ENCODE measurements at regions not wholly inside any gene's neighbourhood (a gene's known extent, or its start where the extent isn't known, plus 50 kb on each side); places are given as distances from the start of the nearest gene placed in this dataset.

DNA sequence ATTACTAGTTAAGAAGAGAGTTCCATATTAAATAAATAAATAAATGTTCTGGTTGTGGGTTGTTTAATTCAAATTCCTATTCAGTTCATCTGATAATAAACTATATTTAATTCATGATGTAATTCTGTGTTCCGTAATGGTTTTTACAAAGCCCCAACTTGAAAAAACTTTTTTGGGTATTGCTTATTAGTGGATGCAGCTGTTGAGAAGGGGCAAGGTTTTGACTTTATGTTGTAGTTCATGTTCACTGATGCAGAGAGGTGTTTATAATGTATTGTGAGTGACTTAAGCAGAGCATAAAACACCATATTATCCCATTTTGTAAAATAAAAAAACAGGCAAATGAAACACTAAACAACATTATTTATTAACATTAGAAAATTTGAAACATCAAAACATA is 107.3 kb upstream of the TNFSF11 start:
- DNase-seq = no peak
- H3K4me1 ChIP-seq = no peaks in the 10 kb centered on the region
- peaks cover 0 to 7% (median 3%) of the 10 kb centered on the region in 4 donors for H3K9me3 ChIP-seq
- intact Hi-C loops (cut with DNase I; ENCODE audit: low total_unique reads) = no loop called here
- no peak overlapping the region for H3K27ac ChIP-seq
- H3K36me3 ChIP-seq = no peaks in the 10 kb centered on the region
- TF ChIP-seq POLR2A (IDR thresholded peaks at IDR 0.05) (no peak), POLR2AphosphoS5 (IDR thresholded peaks at IDR 0.05) (no peak), EP300 (IDR thresholded peaks at IDR 0.05) (no peak), CTCF (IDR thresholded peaks at IDR 0.05) (no peak)
- H3K4me3 ChIP-seq = no peak overlapping the region
- 71 to 93% (median 87%) methylated on average over 1 of the region's 1 CpG for WGBS, 5 donors
- H3K27me3 ChIP-seq = no peaks in the 10 kb centered on the region

DNA sequence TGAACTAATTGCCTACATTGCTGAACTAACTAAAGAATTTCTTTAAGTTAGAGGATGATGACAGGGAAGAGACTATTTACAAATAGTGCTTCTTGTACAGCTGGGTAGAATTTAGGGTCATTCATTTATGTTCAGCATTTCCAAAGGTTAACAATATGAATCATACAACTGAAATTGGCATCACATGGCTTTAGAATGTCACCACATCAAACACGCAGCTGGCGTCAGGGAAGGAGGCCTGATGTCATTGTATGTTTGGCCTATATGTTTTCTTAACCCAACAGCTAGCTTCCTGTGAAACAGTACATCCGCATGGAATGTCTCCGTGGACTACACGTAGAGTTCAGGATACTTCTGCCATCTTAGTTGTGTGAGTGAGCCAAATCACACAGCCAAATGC is 99.0 kb upstream of the TNFSF11 start:
- DNase-seq = no peak
- H3K27ac ChIP-seq = no peak overlapping the region
- no peaks in the 10 kb centered on the region for H3K27me3 ChIP-seq
- H3K4me3 ChIP-seq = no peak overlapping the region
- WGBS, 5 donors = 65 to 88% (median 82%) methylated on average over 5 of the region's 5 CpGs
- no peaks in the 10 kb centered on the region for H3K4me1 ChIP-seq
- no peaks in the 10 kb centered on the region for H3K9me3 ChIP-seq
- TF ChIP-seq CTCF (IDR thresholded peaks at IDR 0.05) (no peak), POLR2A (IDR thresholded peaks at IDR 0.05) (no peak), POLR2AphosphoS5 (IDR thresholded peaks at IDR 0.05) (no peak), EP300 (IDR thresholded peaks at IDR 0.05) (no peak)
- no peaks in the 10 kb centered on the region for H3K36me3 ChIP-seq
- intact Hi-C loops (cut with DNase I; ENCODE audit: low total_unique reads) = no loop called here

DNA sequence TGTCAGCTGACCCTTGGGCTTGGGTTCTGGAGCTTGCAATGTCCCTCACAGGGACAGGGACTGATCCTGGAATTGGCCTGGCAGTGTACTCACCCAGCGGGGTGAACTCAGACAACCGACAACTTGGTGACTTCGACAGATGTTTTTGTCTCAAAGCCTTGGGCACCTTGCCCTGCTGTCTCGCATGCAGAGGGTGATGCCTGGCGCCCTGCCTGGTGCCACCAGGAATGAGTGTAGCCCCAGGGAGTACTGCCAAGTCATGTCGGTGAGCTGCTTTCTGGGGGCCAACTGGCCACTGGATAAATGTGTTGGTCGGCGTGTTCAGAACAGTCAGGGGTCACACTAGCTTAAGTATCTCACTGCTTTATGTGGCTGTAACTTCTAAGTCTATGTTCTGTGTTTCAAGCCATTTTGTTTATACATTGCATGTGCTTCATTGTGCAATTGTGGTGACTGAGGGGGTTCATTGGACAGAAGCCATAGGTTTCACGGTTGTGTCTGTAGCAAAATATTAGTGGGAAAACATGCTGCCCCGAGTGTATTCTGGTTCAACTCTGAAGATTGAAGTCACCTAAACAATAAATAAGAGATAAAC is 96.3 kb upstream of the TNFSF11 start:
- Histone ChIP-seq H3K4me1 (no peaks in the 10 kb centered on the region), H3K36me3 (no peaks in the 10 kb centered on the region), H3K9me3 (no peaks in the 10 kb centered on the region), H3K27ac (no peak overlapping the region), H3K27me3 (no peaks in the 10 kb centered on the region), H3K4me3 (no peak overlapping the region)
- 63 to 84% (median 80%) methylated on average over 10 of the region's 10 CpGs for WGBS, 5 donors
- TF ChIP-seq CTCF (IDR thresholded peaks at IDR 0.05) (no peak), POLR2A (IDR thresholded peaks at IDR 0.05) (no peak), POLR2AphosphoS5 (IDR thresholded peaks at IDR 0.05) (no peak), EP300 (IDR thresholded peaks at IDR 0.05) (no peak)
- intact Hi-C loops (cut with DNase I; ENCODE audit: low total_unique reads) = no loop called here
- no peak for DNase-seq

DNA sequence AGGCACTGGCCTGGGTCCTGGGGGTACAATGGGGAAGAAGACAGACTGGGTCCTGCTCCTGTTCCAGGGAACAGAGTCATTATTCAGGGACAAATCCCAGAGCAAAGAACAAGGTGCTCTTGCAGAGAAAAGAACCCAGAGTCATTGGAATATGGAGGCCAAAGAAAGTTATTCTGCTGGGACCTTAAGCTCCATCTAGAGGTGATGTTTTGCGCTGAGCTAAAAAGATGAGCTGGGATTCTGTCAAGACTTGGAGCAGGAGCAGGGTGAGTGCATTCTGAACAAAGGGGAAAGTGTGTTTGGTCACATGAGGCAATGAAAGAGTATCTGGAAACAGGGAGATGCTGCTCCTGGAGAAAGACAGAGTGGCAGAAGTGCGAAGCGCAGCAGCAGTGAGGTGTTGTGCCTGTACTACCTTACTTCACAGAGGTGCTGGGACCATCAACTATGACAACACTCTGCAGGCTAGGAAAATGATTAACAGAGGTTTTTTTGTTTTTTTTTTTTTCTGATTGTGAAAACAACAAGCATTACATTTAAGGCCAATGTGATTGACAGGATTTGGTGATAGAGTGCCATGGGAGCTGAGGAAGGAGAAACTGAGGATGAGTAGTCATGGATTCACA is 95.3 kb upstream of the TNFSF11 start:
- intact Hi-C loops (cut with DNase I; ENCODE audit: low total_unique reads) = no loop called here
- Histone ChIP-seq H3K36me3 (no peaks in the 10 kb centered on the region), H3K27ac (no peak overlapping the region), H3K27me3 (no peaks in the 10 kb centered on the region), H3K4me1 (no peaks in the 10 kb centered on the region), H3K4me3 (no peak overlapping the region), H3K9me3 (no peaks in the 10 kb centered on the region)
- WGBS, 5 donors = 65 to 83% (median 74%) methylated on average over 3 of the region's 3 CpGs
- TF ChIP-seq EP300 (IDR thresholded peaks at IDR 0.05) = no peak
- TF ChIP-seq POLR2A (IDR thresholded peaks at IDR 0.05) = no peak
- TF ChIP-seq CTCF (IDR thresholded peaks at IDR 0.05) = no peak
- TF ChIP-seq POLR2AphosphoS5 (IDR thresholded peaks at IDR 0.05) = no peak
- DNase-seq = peak in 1 of 2 donors; percentile 28
